Stimulated activated CD4-positive, alpha-beta T cell treated with anti-CD3 and anti-CD28 coated beads, Interleukin-1b, Interleukin-23, amount 100 ng/mL, for 1 hour (primary cell): ENCODE measurements at regions not wholly inside any gene's neighbourhood (a gene's known extent, or its start where the extent isn't known, plus 50 kb on each side); places are given as distances from the start of the nearest gene placed in this dataset.

ENCODE experiments used
- DNase-seq, 2 donors: peaks; one replicate each; pipeline ENCODE4 v3.0.0-alpha.2; 2020; ENCODE audit warnings: low read depth in 2 of 2

DNA sequence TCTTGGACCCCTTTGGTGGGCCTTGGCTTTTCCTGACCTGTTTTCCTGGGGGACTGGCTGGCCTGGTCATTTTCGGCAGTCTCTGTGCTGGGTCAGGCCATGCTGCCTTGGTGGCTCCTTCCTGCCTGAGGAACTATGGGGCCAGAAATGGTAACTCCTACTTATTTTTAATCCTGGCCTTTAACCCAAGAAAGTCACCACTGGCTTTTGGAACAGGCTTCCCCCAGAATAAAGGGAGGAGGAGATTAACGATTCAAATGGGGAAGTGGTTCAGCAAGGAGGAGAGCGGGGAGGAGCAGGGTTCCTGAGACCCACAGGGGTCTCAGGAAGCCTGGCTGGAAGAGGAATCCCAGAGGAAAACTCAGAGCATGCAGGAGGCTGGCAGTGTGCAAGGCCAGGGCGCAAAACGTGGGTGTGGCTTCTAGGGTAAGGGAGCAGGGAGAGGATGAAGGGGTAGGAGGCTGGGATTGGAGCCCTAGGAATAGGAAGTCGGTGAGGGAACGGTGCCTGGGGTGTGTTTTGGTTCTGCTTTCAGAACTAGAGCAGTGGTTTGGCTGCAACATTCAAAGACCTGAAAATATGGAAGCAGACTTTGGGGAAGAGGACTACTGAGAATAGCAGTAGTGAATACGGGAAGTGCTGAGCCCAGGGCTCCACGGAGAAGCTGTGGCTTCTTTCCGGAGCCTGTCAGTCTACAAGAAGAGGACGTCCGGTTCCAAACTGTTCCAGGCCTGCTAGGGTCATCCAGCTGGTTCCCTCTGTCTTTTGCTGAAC is 271.1 kb upstream of the KLF4 start:
- no peak for DNase-seq

- no peak for DNase-seq
Measured at GRCh38 chr9:107759823-107760166, 270.2 kb upstream of the KLF4 start.

GRCh38 chr9:107759009-107759822 is 269.6 kb upstream of the KLF4 start:
- DNase-seq: no peak

- DNase-seq: no peak
Measured at GRCh38 chr9:107756091-107756490, 266.5 kb upstream of the KLF4 start.

DNA sequence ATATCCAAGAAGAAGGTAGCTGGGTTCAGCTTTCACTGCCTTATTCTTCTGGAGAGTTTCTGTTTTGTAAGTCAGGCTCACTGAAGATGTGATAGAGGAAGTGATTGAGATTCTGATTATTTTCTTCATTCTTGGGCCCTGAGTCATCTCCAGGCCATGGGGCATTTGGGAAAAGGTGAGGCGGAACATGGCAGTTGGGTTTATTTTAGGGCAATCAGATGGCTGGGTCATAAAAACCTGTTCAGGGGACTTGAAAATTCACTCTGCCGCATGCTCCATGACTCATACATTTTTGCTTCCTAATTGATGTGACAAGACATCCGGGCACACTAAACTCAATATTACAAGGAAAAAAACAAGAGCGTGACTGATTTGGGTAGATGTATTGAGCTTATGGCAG is 265.7 kb upstream of the KLF4 start:
- DNase-seq: no peak

- DNase-seq: no peak
Measured at GRCh38 chr9:107751567-107752210, 262.1 kb upstream of the KLF4 start.

GRCh38 chr9:107750741-107751566 is 261.4 kb upstream of the KLF4 start:
- DNase-seq: no peak

DNA sequence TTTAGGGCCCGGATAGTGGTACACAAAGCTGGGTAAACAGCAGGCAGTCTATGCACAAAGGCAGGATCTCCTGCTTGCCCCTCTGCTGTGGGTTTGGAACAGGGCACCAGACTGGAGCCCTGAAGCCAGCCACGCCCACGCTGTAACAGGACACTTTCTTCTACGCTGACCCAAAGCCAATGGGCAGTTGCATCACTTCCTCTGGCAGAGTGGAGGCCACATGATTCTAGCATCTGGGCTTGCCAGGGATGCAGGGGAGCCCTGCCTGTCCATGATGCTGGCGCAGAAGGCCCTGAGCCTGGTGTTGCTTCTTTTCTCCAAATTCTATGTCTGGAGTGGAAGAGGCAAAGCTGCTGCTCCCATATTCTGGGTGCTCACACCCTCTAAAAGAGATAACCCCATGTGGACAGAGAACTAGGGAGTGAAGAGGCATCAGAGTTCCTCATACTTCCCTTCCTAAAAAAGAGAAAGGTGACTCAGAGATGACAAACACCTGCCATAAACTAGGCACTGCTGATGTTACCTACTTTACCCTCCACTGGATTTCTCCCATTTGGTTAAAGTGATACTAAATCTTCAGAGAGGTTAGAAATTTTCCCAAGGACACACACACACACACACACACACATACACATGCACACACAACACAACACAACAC is 260.3 kb upstream of the KLF4 start:
- DNase-seq: no peak

DNA sequence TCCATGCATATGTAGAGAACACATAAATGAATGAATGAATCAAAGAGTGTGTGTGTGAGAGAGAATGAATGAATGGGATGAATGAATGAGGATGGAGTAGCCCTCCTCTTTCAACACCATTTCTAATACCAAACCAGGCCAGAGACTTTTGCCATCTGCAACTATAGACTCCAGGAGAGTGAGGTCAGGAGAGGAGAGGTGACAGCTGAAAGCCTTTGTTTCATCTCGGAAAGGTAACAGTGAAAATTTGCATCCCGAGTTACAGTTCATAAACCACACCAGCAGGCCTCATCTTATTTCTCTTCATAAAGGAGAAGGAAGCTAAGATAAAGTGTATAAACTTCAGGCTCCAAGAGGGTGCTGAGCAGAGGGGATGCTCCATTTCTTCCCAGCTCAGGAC is 255.3 kb upstream of the KLF4 start:
- no peak for DNase-seq

- DNase-seq: no peak
Measured at GRCh38 chr9:107742531-107743309, 253.2 kb upstream of the KLF4 start.

DNA sequence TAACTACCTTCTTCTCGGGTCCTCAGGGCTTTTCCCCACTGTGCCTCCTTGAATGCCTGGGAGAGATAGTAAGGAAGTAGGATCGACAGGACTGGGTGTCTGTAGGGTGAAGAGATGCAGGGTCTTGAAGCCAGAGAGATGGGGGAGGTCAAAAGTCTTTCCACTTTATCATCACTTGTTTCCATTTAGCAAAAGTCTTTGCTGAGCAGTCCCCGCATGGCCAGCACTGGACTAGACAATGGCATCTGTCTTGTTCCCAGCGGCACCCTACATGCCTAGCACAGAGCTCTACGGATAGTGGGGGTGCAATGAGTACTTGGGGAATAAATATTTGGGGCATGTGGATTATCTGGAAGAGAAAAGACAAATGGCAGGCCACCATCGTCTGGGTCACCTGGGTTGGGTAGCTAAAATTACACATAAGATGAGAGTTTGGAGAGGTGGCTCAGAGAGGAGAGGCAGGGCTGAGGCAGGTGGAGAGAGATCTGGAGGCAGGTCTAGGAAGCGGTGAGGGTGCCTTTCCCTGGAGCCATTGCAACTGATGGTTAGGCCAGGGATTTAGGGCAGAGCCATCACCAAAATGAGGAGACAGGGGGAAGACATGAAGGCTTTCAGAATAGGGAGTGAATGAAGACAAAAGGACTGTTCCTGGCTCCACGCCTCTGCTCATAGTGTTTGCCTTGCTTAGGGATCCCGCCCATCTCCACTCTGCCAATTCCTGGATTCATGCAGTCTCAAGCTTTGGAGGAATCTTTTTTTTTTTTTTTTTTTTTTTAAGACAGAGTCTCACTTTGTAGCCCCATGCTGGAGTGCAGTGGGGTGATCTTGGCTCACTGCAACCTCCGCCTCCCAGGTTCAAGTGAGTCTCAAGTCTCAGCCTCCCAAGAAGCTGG is 250.8 kb upstream of the KLF4 start:
- no peak for DNase-seq

GRCh38 chr9:107739601-107740082 is 250.1 kb upstream of the KLF4 start:
- no peak for DNase-seq

DNA sequence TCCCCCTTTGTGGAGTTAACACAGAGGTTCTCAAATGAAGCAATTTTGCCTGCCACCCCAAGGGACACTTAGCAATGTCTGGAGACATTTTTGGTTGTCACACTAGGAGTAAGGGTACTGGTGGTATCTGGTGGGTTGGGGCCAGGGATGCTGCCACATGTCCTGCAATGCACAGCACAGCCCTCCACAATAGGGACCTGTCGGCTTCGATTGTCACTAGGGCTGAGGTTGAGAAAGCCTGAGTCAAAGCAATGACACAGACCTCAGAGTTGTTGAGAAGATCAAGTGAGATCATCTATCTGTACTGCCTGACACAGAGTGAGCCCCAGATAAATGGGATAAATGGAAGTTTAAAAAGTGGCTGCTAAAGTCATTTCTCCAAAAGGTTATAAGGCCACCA is 249.2 kb upstream of the KLF4 start:
- DNase-seq: no peak

DNA sequence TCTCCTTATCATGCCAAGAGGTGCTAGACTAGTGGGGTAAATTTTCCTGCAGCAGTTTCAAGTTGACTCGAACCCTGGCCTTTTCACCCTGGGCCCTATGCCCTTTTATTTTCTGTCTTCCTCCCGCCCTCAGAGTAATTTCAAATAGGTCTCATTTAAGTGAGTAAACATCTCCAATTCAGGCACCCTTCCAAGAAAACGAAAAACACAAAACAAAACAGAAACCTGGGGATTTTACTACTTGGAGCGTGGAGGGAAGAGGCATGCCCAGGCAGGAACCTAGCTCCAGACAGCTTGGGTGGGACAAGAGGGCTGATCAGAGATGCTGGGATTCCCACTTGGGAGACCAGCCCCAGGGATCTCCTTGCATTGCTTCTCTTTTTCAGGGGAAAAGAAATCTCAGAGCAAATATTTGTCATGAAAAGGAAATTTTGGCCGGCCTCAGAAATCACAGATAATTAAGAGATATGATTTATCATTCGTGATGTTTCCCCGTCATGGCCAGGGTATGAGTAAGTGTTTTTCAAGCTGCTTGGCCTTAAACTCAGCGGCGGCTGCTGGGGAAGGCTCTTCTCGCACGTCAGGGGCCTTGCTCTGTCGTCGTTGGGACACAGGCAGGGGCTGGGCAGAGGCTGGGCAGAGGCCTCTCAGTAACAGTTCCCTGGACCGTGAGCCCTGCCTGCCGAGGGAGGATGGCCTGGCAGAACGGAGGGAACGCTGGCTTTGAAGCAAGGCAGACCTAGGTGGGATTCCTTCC is 248.6 kb upstream of the KLF4 start:
- DNase-seq: no peak

- no peak for DNase-seq
Measured at GRCh38 chr9:107737610-107737986, 248.0 kb upstream of the KLF4 start.

DNA sequence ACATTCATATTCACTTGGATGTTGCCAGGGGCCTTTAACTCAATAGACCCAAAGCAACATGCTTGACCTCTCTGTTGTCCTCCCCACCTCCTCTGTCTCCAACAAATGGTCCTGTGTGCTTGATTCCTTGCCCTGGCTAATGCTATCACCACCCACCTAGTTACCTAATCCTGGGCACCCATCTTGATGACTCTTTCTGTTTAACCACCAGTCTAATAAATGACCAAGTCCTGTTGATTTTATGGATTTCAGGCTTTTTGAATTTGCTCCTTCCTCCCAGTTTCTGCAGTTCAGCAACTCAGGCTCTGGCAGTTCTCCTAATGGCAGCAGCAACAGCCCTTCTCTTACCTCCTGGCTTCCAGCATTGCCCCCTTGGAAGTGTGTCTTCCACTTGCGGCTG is 246.3 kb upstream of the KLF4 start:
- no peak for DNase-seq

- DNase-seq: no peak
Measured at GRCh38 chr9:107734256-107735013, 244.9 kb upstream of the KLF4 start.

GRCh38 chr9:107733523-107733894 is 243.9 kb upstream of the KLF4 start:
- no peak for DNase-seq
